Loucy (cell line): ENCODE measurements at regions not wholly inside any gene's neighbourhood (a gene's known extent, or its start where the extent isn't known, plus 50 kb on each side); places are given as distances from the start of the nearest gene placed in this dataset.

Experiments
- H2AFZ ChIP-seq: fragments of 200-600 bp; sonication (generic); 2 replicates; pipeline ENCODE4 v1.6.0; 2016; ENCODE audit warnings: antibody characterized with exemption, mild to moderate bottlenecking, low read length, moderate library complexity
- H3F3A ChIP-seq: fragments of 200-600 bp; 2 replicates; pipeline ENCODE4 v1.6.0; 2016; ENCODE audit warnings: antibody characterized with exemption, low read depth, mild to moderate bottlenecking
- H3K27me3 ChIP-seq: fragments of 200-600 bp; sonication (generic); 2 replicates; pipeline ENCODE4 v1.6.1; 2014; ENCODE audit warnings: low read length, mild to moderate bottlenecking; ENCODE audit not compliant: insufficient read depth, poor library complexity, severe bottlenecking
- H3K36me3 ChIP-seq: fragments of 200-600 bp; sonication (generic); 2 replicates; pipeline ENCODE4 v1.6.1; 2016; ENCODE audit warnings: low read length; ENCODE audit not compliant: insufficient read depth
- H3K4me1 ChIP-seq: fragments of 200-600 bp; sonication (generic); 2 replicates; pipeline ENCODE4 v1.5.1; 2014; ENCODE audit warnings: low read length, mild to moderate bottlenecking; ENCODE audit not compliant: insufficient read depth, poor library complexity, severe bottlenecking
- H3K4me2 ChIP-seq: fragments of 200-600 bp; sonication (generic); 2 replicates; pipeline ENCODE4 v1.6.0; 2014; ENCODE audit warnings: antibody characterized with exemption, low read length, low read depth, mild to moderate bottlenecking; ENCODE audit not compliant: poor library complexity, severe bottlenecking
- H3K4me3 ChIP-seq: fragments of 200-600 bp; sonication (generic); 2 replicates; pipeline ENCODE4 v1.5.1; 2014; ENCODE audit warnings: low read length, mild to moderate bottlenecking, mixed read lengths; ENCODE audit not compliant: poor library complexity, severe bottlenecking
- H3K79me2 ChIP-seq: fragments of 200-600 bp; sonication (generic); 2 replicates; pipeline ENCODE4 v1.6.1; 2014; ENCODE audit warnings: low read length; ENCODE audit not compliant: insufficient read depth
- H3K9ac ChIP-seq: fragments of 200-600 bp; sonication (generic); 2 replicates; pipeline ENCODE4 v1.6.0; 2014; ENCODE audit warnings: mild to moderate bottlenecking, low read depth, low read length, moderate library complexity; ENCODE audit not compliant: poor library complexity, severe bottlenecking
- H3K9me2 ChIP-seq: fragments of 200-600 bp; sonication (generic); replicated peaks from 2 replicates; pipeline ENCODE4 v1.6.1; 2016; ENCODE audit warnings: low read depth, low read length, mixed read lengths
- H3K9me3 ChIP-seq: fragments of 200-600 bp; sonication (generic); 2 replicates; pipeline ENCODE4 v1.6.1; 2014; ENCODE audit warnings: mild to moderate bottlenecking, antibody characterized with exemption, low read length, low read depth; ENCODE audit not compliant: insufficient read depth
- H4K20me1 ChIP-seq: fragments of 200-600 bp; sonication (generic); 2 replicates; pipeline ENCODE4 v1.6.0; 2014; ENCODE audit warnings: antibody characterized with exemption, low read length, mild to moderate bottlenecking; ENCODE audit not compliant: insufficient read depth, poor library complexity, severe bottlenecking
- CTCF ChIP-seq: fragments of 200-600 bp; sonication (generic); conservative IDR thresholded peaks from 2 replicates; pipeline ENCODE4 v1.5.1; 2014; ENCODE audit warnings: mild to moderate bottlenecking, antibody characterized with exemption, low read length
- EZH2phosphoT487 ChIP-seq: fragments of 200-600 bp; IDR thresholded peaks from 2 replicates; pipeline ENCODE4 v1.6.1; 2018; ENCODE audit warnings: antibody characterized with exemption, mild to moderate bottlenecking, moderate library complexity, borderline replicate concordance

- no peaks in the 10 kb centered on the region for H4K20me1 ChIP-seq
These were observed 512.4 kb upstream of the CDH11 start for GRCh38 chr16:65634291-65634690.

GRCh38 chr16:65624666-65625065, 502.8 kb upstream of the CDH11 start:
- Histone ChIP-seq H3K36me3 (no peaks in the 10 kb centered on the region), H3K4me3 (no peak overlapping the region), H3F3A (no peaks in the 10 kb centered on the region), H3K79me2 (no peaks in the 10 kb centered on the region), H3K27me3 (no peaks in the 10 kb centered on the region), H3K9me2 (no peaks in the 10 kb centered on the region), H3K9me3 (0 out of 2 replicates have a peak, but pooled peaks cover 3% of the 10 kb centered on the region), H2AFZ (no peak overlapping the region), H3K9ac (no peak overlapping the region), H3K4me2 (no peak overlapping the region), H3K4me1 (no peaks in the 10 kb centered on the region), H4K20me1 (no peaks in the 10 kb centered on the region)
- TF ChIP-seq EZH2phosphoT487 (no peak), CTCF (no peak)

More at GRCh38 chr16:65634291-65634690, 512.4 kb upstream of the CDH11 start:
- no peaks in the 10 kb centered on the region for H3K27me3 ChIP-seq
- H3K4me1 ChIP-seq, result no peaks in the 10 kb centered on the region
- no peaks in the 10 kb centered on the region for H3K9me2 ChIP-seq
- H3F3A ChIP-seq, result no peaks in the 10 kb centered on the region
- no peak overlapping the region for H3K4me3 ChIP-seq
- no peaks in the 10 kb centered on the region for H3K36me3 ChIP-seq
- TF ChIP-seq EZH2phosphoT487 (no peak), CTCF (no peak)
- H3K4me2 ChIP-seq, result no peak overlapping the region
- H3K79me2 ChIP-seq, result no peaks in the 10 kb centered on the region
- no peaks in the 10 kb centered on the region for H3K9me3 ChIP-seq
- H3K9ac ChIP-seq, result no peak overlapping the region
- no peak overlapping the region for H2AFZ ChIP-seq

GRCh38 chr16:65624229-65624628, 502.4 kb upstream of the CDH11 start:
- H2AFZ ChIP-seq, result no peak overlapping the region
- no peak overlapping the region for H3K4me2 ChIP-seq
- no peaks in the 10 kb centered on the region for H3F3A ChIP-seq

More at GRCh38 chr16:65624229-65624628, 502.4 kb upstream of the CDH11 start:
- TF ChIP-seq CTCF (no peak), EZH2phosphoT487 (no peak)
- 0 out of 2 replicates have a peak, but pooled peaks cover 3% of the 10 kb centered on the region for H3K9me3 ChIP-seq
- H3K4me1 ChIP-seq, result no peaks in the 10 kb centered on the region
- no peaks in the 10 kb centered on the region for H3K9me2 ChIP-seq
- no peaks in the 10 kb centered on the region for H3K27me3 ChIP-seq
- no peak overlapping the region for H3K4me3 ChIP-seq
- H4K20me1 ChIP-seq, result no peaks in the 10 kb centered on the region
- no peaks in the 10 kb centered on the region for H3K79me2 ChIP-seq
- no peaks in the 10 kb centered on the region for H3K36me3 ChIP-seq
- no peak overlapping the region for H3K9ac ChIP-seq
